NB4 (cell line): ENCODE measurements at regions not wholly inside any gene's neighbourhood (a gene's known extent, or its start where the extent isn't known, plus 50 kb on each side); places are given as distances from the start of the nearest gene placed in this dataset.

Experiments
- MYC ChIP-seq: IDR thresholded peaks from 2 replicates; pipeline ENCODE4 v1.6.1; 2011; ENCODE audit warnings: low read depth, low read length
- POLR2A ChIP-seq: IDR thresholded peaks from 2 replicates; pipeline ENCODE4 v1.6.1; 2011; ENCODE audit warnings: mild to moderate bottlenecking; ENCODE audit not compliant: insufficient read length; ENCODE audit errors: extremely low read depth
- TF ChIP-seq, protein P1 (sequence below): IDR thresholded peaks from one replicate; pipeline ENCODE4 v1.5.1; 2012; ENCODE audit warnings: low read depth, low read length
- TF ChIP-seq, protein P2 (sequence below): IDR thresholded peaks from 2 replicates; pipeline ENCODE4 v1.6.1; 2011; ENCODE audit warnings: low read depth, low read length

DNA sequence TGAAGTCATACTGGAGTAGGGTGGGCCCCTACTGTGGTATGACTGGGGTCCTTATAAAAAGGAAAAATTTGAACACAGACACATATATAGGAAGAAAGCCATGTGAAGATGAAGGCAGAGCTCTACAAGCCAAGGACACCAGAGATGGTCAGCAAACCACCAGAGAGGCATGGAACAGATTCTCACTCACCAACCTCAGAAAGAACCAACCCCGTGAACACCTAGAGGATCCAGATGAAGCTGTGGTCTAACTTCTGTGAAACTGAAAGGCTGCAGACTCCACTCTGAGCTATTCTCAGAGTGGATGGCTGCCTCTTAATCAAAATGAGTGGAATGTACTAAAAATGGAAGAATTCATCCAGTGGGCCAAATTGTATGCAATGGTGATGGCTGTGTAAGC, 149.6 kb downstream of the ABCA8 start:
- TF ChIP-seq, protein P1, sequence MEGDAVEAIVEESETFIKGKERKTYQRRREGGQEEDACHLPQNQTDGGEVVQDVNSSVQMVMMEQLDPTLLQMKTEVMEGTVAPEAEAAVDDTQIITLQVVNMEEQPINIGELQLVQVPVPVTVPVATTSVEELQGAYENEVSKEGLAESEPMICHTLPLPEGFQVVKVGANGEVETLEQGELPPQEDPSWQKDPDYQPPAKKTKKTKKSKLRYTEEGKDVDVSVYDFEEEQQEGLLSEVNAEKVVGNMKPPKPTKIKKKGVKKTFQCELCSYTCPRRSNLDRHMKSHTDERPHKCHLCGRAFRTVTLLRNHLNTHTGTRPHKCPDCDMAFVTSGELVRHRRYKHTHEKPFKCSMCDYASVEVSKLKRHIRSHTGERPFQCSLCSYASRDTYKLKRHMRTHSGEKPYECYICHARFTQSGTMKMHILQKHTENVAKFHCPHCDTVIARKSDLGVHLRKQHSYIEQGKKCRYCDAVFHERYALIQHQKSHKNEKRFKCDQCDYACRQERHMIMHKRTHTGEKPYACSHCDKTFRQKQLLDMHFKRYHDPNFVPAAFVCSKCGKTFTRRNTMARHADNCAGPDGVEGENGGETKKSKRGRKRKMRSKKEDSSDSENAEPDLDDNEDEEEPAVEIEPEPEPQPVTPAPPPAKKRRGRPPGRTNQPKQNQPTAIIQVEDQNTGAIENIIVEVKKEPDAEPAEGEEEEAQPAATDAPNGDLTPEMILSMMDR: no peak
- no peak for TF ChIP-seq POLR2A
- TF ChIP-seq MYC: no peak
- TF ChIP-seq, protein P2, sequence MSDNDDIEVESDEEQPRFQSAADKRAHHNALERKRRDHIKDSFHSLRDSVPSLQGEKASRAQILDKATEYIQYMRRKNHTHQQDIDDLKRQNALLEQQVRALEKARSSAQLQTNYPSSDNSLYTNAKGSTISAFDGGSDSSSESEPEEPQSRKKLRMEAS: no peak
